IPS-NIHi7 (cell line): ENCODE measurements at regions not wholly inside any gene's neighbourhood (a gene's known extent, or its start where the extent isn't known, plus 50 kb on each side); places are given as distances from the start of the nearest gene placed in this dataset.
A peak's percentile ranks its signal among the peaks of the same experiment; 100 is the strongest.

Source experiments
- DNase-seq: peaks from one replicate; pipeline ENCODE4 v3.0.0; 2012; ENCODE audit warnings: mixed read lengths; ENCODE audit errors: extremely low spot score

GRCh38 chr3:72401005-72401545, 447.2 kb downstream of the SHQ1 start:
- DNase-seq = no peak

- DNase-seq = no peak
These were observed 449.5 kb downstream of the SHQ1 start for GRCh38 chr3:72398781-72399180.

- DNase-seq = peak; percentile 32
These were observed 450.7 kb downstream of the SHQ1 start for GRCh38 chr3:72397586-72397985.

- DNase-seq = no peak
These were observed 451.3 kb downstream of the SHQ1 start for GRCh38 chr3:72396899-72397298.

- no peak for DNase-seq
These were observed 452.4 kb downstream of the SHQ1 start for GRCh38 chr3:72395776-72396311.

- DNase-seq = no peak
These were observed 454.8 kb downstream of the SHQ1 start for GRCh38 chr3:72393455-72393854.

GRCh38 chr3:72391659-72392058, 456.6 kb downstream of the SHQ1 start:
- no peak for DNase-seq

GRCh38 chr3:72390841-72391240, 457.4 kb downstream of the SHQ1 start:
- no peak for DNase-seq

GRCh38 chr3:72388644-72389043, 459.6 kb downstream of the SHQ1 start:
- DNase-seq = no peak

GRCh38 chr3:72388117-72388516, 460.1 kb downstream of the SHQ1 start:
- no peak for DNase-seq

GRCh38 chr3:72386327-72387000, 461.8 kb downstream of the SHQ1 start:
- no peak for DNase-seq

GRCh38 chr3:72385167-72385566, 463.1 kb downstream of the SHQ1 start:
- no peak for DNase-seq

- DNase-seq = no peak
These were observed 463.6 kb downstream of the SHQ1 start for GRCh38 chr3:72384602-72385001.

- no peak for DNase-seq
These were observed 464.4 kb downstream of the SHQ1 start for GRCh38 chr3:72383883-72384282.

GRCh38 chr3:72383230-72383629, 465.0 kb downstream of the SHQ1 start:
- no peak for DNase-seq

- DNase-seq = no peak
These were observed 465.8 kb downstream of the SHQ1 start for GRCh38 chr3:72382460-72382859.

- DNase-seq = no peak
These were observed 466.7 kb downstream of the SHQ1 start for GRCh38 chr3:72381584-72381983.

- DNase-seq = no peak
These were observed 467.3 kb downstream of the SHQ1 start for GRCh38 chr3:72380711-72381493.

- no peak for DNase-seq
These were observed 468.1 kb downstream of the SHQ1 start for GRCh38 chr3:72380193-72380592.

GRCh38 chr3:72379500-72380187, 468.6 kb downstream of the SHQ1 start:
- DNase-seq = no peak

- no peak for DNase-seq
These were observed 470.0 kb downstream of the SHQ1 start for GRCh38 chr3:72378287-72378686.
